ENCODE measurements at regions not wholly inside any gene's neighbourhood (a gene's known extent, or its start where the extent isn't known, plus 50 kb on each side); places are given as distances from the start of the nearest gene placed in this dataset.
"Not testable (repeated sequence)": the region's sequence is repeated elsewhere in the genome, so short reads cannot be mapped to it uniquely, and the experiment has no call there.

GRCh38 chr15:20142906-20143305, 398.7 kb downstream of the GOLGA6L6 start:
- not testable (repeated sequence) for H3K27me3 Mint-ChIP-seq (ENCODE audit: low read depth in 3 of 3); H3K4me1 Mint-ChIP-seq; H3K4me3 Mint-ChIP-seq; DNase-seq; H3K36me3 Mint-ChIP-seq; H3K9me3 Mint-ChIP-seq; H3K27ac Mint-ChIP-seq

GRCh38 chr15:20142410-20142809, 399.2 kb downstream of the GOLGA6L6 start:
- H3K27me3 Mint-ChIP-seq (ENCODE audit: low read depth in 3 of 3); H3K36me3 Mint-ChIP-seq; H3K9me3 Mint-ChIP-seq; H3K4me1 Mint-ChIP-seq; H3K4me3 Mint-ChIP-seq; DNase-seq; H3K27ac Mint-ChIP-seq: not testable (repeated sequence)

- DNase-seq; H3K4me1 Mint-ChIP-seq; H3K27me3 Mint-ChIP-seq (ENCODE audit: low read depth in 3 of 3); H3K27ac Mint-ChIP-seq; H3K9me3 Mint-ChIP-seq; H3K4me3 Mint-ChIP-seq; H3K36me3 Mint-ChIP-seq: not testable (repeated sequence)
These were observed 416.9 kb downstream of the GOLGA6L6 start for GRCh38 chr15:20124668-20125067.

- Mint-ChIP-seq H3K9me3 (no peaks in the 10 kb centered on the region), H3K27ac (no peak overlapping the region), H3K27me3 (ENCODE audit: low read depth in 3 of 3) (no peaks in the 10 kb centered on the region), H3K4me3 (no peak overlapping the region), H3K4me1 (no peaks in the 10 kb centered on the region), H3K36me3 (no peaks in the 10 kb centered on the region)
- no peak for DNase-seq
These were observed 435.6 kb downstream of the GOLGA6L6 start for GRCh38 chr15:20106026-20106425.

GRCh38 chr15:20105011-20105990, 436.3 kb downstream of the GOLGA6L6 start:
- not testable (repeated sequence) for H3K4me1 Mint-ChIP-seq; H3K27me3 Mint-ChIP-seq (ENCODE audit: low read depth in 3 of 3); H3K36me3 Mint-ChIP-seq; H3K27ac Mint-ChIP-seq; H3K9me3 Mint-ChIP-seq; DNase-seq; H3K4me3 Mint-ChIP-seq

- H3K36me3 Mint-ChIP-seq; H3K27me3 Mint-ChIP-seq (ENCODE audit: low read depth in 3 of 3); H3K4me1 Mint-ChIP-seq; DNase-seq; H3K4me3 Mint-ChIP-seq; H3K27ac Mint-ChIP-seq; H3K9me3 Mint-ChIP-seq: not testable (repeated sequence)
These were observed 437.0 kb downstream of the GOLGA6L6 start for GRCh38 chr15:20104551-20104950.

GRCh38 chr15:20102862-20103261, 438.7 kb downstream of the GOLGA6L6 start:
- not testable (repeated sequence) for H3K9me3 Mint-ChIP-seq; H3K4me1 Mint-ChIP-seq; H3K27me3 Mint-ChIP-seq (ENCODE audit: low read depth in 3 of 3); H3K27ac Mint-ChIP-seq; DNase-seq; H3K4me3 Mint-ChIP-seq; H3K36me3 Mint-ChIP-seq

GRCh38 chr15:20102209-20102608, 439.4 kb downstream of the GOLGA6L6 start:
- H3K4me3 Mint-ChIP-seq; H3K4me1 Mint-ChIP-seq; DNase-seq; H3K27ac Mint-ChIP-seq; H3K36me3 Mint-ChIP-seq; H3K27me3 Mint-ChIP-seq (ENCODE audit: low read depth in 3 of 3); H3K9me3 Mint-ChIP-seq: not testable (repeated sequence)

- H3K4me3 Mint-ChIP-seq; H3K4me1 Mint-ChIP-seq; H3K27ac Mint-ChIP-seq; H3K36me3 Mint-ChIP-seq; H3K27me3 Mint-ChIP-seq (ENCODE audit: low read depth in 3 of 3); DNase-seq; H3K9me3 Mint-ChIP-seq: not testable (repeated sequence)
These were observed 440.3 kb downstream of the GOLGA6L6 start for GRCh38 chr15:20101281-20101680.

GRCh38 chr15:20100604-20101270, 440.9 kb downstream of the GOLGA6L6 start:
- H3K27me3 Mint-ChIP-seq (ENCODE audit: low read depth in 3 of 3); H3K9me3 Mint-ChIP-seq; H3K4me1 Mint-ChIP-seq; H3K27ac Mint-ChIP-seq; H3K36me3 Mint-ChIP-seq; H3K4me3 Mint-ChIP-seq; DNase-seq: not testable (repeated sequence)

- H3K27me3 Mint-ChIP-seq (ENCODE audit: low read depth in 3 of 3); H3K9me3 Mint-ChIP-seq; H3K4me3 Mint-ChIP-seq; H3K27ac Mint-ChIP-seq; H3K4me1 Mint-ChIP-seq; H3K36me3 Mint-ChIP-seq; DNase-seq: not testable (repeated sequence)
These were observed 445.8 kb downstream of the GOLGA6L6 start for GRCh38 chr15:20095699-20096303.

- not testable (repeated sequence) for H3K27ac Mint-ChIP-seq; H3K4me1 Mint-ChIP-seq; H3K4me3 Mint-ChIP-seq; DNase-seq; H3K27me3 Mint-ChIP-seq (ENCODE audit: low read depth in 3 of 3); H3K36me3 Mint-ChIP-seq; H3K9me3 Mint-ChIP-seq
These were observed 452.1 kb downstream of the GOLGA6L6 start for GRCh38 chr15:20089541-20089940.

GRCh38 chr15:20084026-20084425, 457.6 kb downstream of the GOLGA6L6 start:
- not testable (repeated sequence) for H3K4me3 Mint-ChIP-seq; H3K36me3 Mint-ChIP-seq; DNase-seq; H3K4me1 Mint-ChIP-seq; H3K27me3 Mint-ChIP-seq (ENCODE audit: low read depth in 3 of 3); H3K9me3 Mint-ChIP-seq; H3K27ac Mint-ChIP-seq

- not testable (repeated sequence) for H3K9me3 Mint-ChIP-seq; H3K4me1 Mint-ChIP-seq; H3K4me3 Mint-ChIP-seq; H3K27ac Mint-ChIP-seq; H3K27me3 Mint-ChIP-seq (ENCODE audit: low read depth in 3 of 3); H3K36me3 Mint-ChIP-seq; DNase-seq
These were observed 467.5 kb downstream of the GOLGA6L6 start for GRCh38 chr15:20074082-20074481.

All from immature natural killer cell (primary cell).